SK-N-SH (cell line): ENCODE measurements at regions not wholly inside any gene's neighbourhood (a gene's known extent, or its start where the extent isn't known, plus 50 kb on each side); places are given as distances from the start of the nearest gene placed in this dataset.

Experiments
- CTCF ChIA-PET: fragments of 300-600, 350-600 bp; formaldehyde crosslinking; extraction: SDS; loops from one replicate; lab custom pipeline; 2021; lab: Yijun Ruan, JAX
- POLR2A ChIA-PET: fragments of 350-600 bp; sonication (Branson Sonifier 250); formaldehyde crosslinking; extraction: SDS; loops from one replicate; lab custom pipeline; 2020; ENCODE audit warnings: antibody characterized with exemption, inconsistent platforms; lab: Yijun Ruan, JAX
- DNase-seq: peaks from one replicate; pipeline ENCODE4 v3.0.0; 2012
- H2AFZ ChIP-seq: fragments of 200-600 bp; sonication (generic); 2 replicates; pipeline ENCODE4 v1.8.1; 2016; ENCODE audit warnings: antibody characterized with exemption, mild to moderate bottlenecking, low read depth
- H3F3A ChIP-seq: fragments of 200-600 bp; sonication (generic); replicated peaks from 2 replicates; pipeline ENCODE3; 2016; ENCODE audit warnings: antibody characterized with exemption, mild to moderate bottlenecking; ENCODE audit not compliant: insufficient read depth
- H3K27ac ChIP-seq, 2 experiments: fragments of 200-500 bp in 1 of 2; fragments of 200-600 bp in 1 of 2; sonication (Bioruptor generic) in 1 of 2; sonication (generic), shearing (Covaris generic) in 1 of 2; 2 replicates each; pipeline versions ENCODE4 v1.5.1 to v1.6.1; 2014 to 2016; ENCODE audit warnings: low read depth in 2 of 2, inconsistent platforms in 1 of 2, low read length in 1 of 2, mild to moderate bottlenecking in 1 of 2, mixed read lengths in 1 of 2
- H3K27me3 ChIP-seq: fragments of 200-600 bp; sonication (generic), shearing (Covaris generic); 2 replicates; pipeline ENCODE4 v1.6.1; 2016; ENCODE audit warnings: mixed run types; ENCODE audit not compliant: insufficient read depth
- H3K36me3 ChIP-seq, 2 experiments: fragments of 200-500 bp in 1 of 2; fragments of 200-600 bp in 1 of 2; sonication (Bioruptor generic) in 1 of 2; sonication (generic) in 1 of 2; replicated peaks in 1 of 2; 2 replicates each; pipeline versions ENCODE3 to v1.5.1; 2014 to 2016; ENCODE audit warnings: low read length in 1 of 2, mild to moderate bottlenecking in 1 of 2; ENCODE audit not compliant: insufficient read depth in 2 of 2, control insufficient read depth in 1 of 2
- H3K4me1 ChIP-seq, 2 experiments: fragments of 200-500 bp in 1 of 2; fragments of 200-600 bp in 1 of 2; sonication (Bioruptor generic) in 1 of 2; sonication (generic), shearing (Covaris generic) in 1 of 2; 2 replicates each; pipeline versions ENCODE4 v1.5.1 to v1.6.1; 2014 to 2016; ENCODE audit warnings: low read depth in 1 of 2, low read length in 1 of 2, mixed run types in 1 of 2; ENCODE audit not compliant: insufficient read depth in 2 of 2, control insufficient read depth in 1 of 2
- H3K4me2 ChIP-seq: fragments of 200-600 bp; sonication (generic), shearing (Covaris generic); 2 replicates; pipeline ENCODE4 v1.6.1; 2017; ENCODE audit warnings: mixed run types
- H3K4me3 ChIP-seq, 2 experiments: fragments of 200-500 bp in 1 of 2; fragments of 200-600 bp in 1 of 2; sonication (Bioruptor generic) in 1 of 2; sonication (generic), shearing (Covaris generic) in 1 of 2; 2 replicates each; pipeline versions ENCODE4 v1.5.1 to v1.8.1; 2014 to 2016; ENCODE audit warnings: low read depth in 2 of 2, inconsistent platforms in 1 of 2, low read length in 1 of 2, mild to moderate bottlenecking in 1 of 2, mixed read lengths in 1 of 2, moderate library complexity in 1 of 2
- H3K79me2 ChIP-seq: fragments of 200-600 bp; sonication (generic); 2 replicates; pipeline ENCODE4 v1.8.1; 2017; ENCODE audit warnings: mild to moderate bottlenecking; ENCODE audit not compliant: insufficient read depth
- H3K9ac ChIP-seq: fragments of 200-600 bp; sonication (generic); 2 replicates; pipeline ENCODE4 v1.6.1; 2017; ENCODE audit warnings: mixed run types
- H3K9me2 ChIP-seq: fragments of 200-600 bp; sonication (generic); 2 replicates; pipeline ENCODE4 v1.6.1; 2017; ENCODE audit warnings: mixed run types
- H3K9me3 ChIP-seq: fragments of 200-600 bp; sonication (generic); 2 replicates; pipeline ENCODE4 v1.6.1; 2017; ENCODE audit warnings: mixed run types, mild to moderate bottlenecking, moderate library complexity
- H4K20me1 ChIP-seq: fragments of 200-600 bp; sonication (generic); 2 replicates; pipeline ENCODE4 v1.6.1; 2017; ENCODE audit warnings: mild to moderate bottlenecking, mixed run types; ENCODE audit not compliant: insufficient read depth
- ELF1 ChIP-seq: IDR thresholded peaks from 2 replicates; pipeline ENCODE4 v1.4.0; 2012
- FOSL2 ChIP-seq: IDR thresholded peaks from 2 replicates; pipeline ENCODE4 v1.4.0; 2012; ENCODE audit warnings: low read depth, mild to moderate bottlenecking, moderate library complexity, borderline replicate concordance
- FOXJ3 ChIP-seq: sonication (generic); formaldehyde crosslinking; IDR thresholded peaks from 2 replicates; pipeline ENCODE4 v1.5.1; 2020; ENCODE audit warnings: mild to moderate bottlenecking, missing genetic modification reagents
- FOXM1 ChIP-seq: IDR thresholded peaks from 2 replicates; pipeline ENCODE4 v1.4.0; 2012; ENCODE audit warnings: low read depth, mild to moderate bottlenecking
- GABPA ChIP-seq: IDR thresholded peaks from 2 replicates; pipeline ENCODE4 v1.4.0; 2012; ENCODE audit warnings: low read depth, mild to moderate bottlenecking
- IRF3 ChIP-seq: fragments of 150-350 bp; IDR thresholded peaks from 2 replicates; pipeline ENCODE4 v1.6.1; 2016; ENCODE audit warnings: mild to moderate bottlenecking, low read depth, low read length
- JUND ChIP-seq: IDR thresholded peaks from 2 replicates; pipeline ENCODE4 v1.4.0; 2012
- MEF2A ChIP-seq: IDR thresholded peaks from 2 replicates; pipeline ENCODE4 v1.4.0; 2012; ENCODE audit warnings: low read depth, borderline replicate concordance
- MXI1 ChIP-seq: IDR thresholded peaks from 2 replicates; pipeline ENCODE4 v1.6.1; 2012; ENCODE audit warnings: mild to moderate bottlenecking, low read depth, low read length, improper control_type of control experiment
- NFIC ChIP-seq: IDR thresholded peaks from 2 replicates; pipeline ENCODE4 v1.4.0; 2012; ENCODE audit warnings: borderline replicate concordance
- NRF1 ChIP-seq: IDR thresholded peaks from 2 replicates; pipeline ENCODE4 v1.6.1; 2012; ENCODE audit warnings: low read depth, mild to moderate bottlenecking, low read length
- POLR2AphosphoS5 ChIP-seq: IDR thresholded peaks from 2 replicates; pipeline ENCODE4 v1.6.1; 2012; ENCODE audit warnings: low read depth, low read length
- RCOR1 ChIP-seq: fragments of 150-350 bp; IDR thresholded peaks from 2 replicates; pipeline ENCODE4 v1.6.1; 2017; ENCODE audit warnings: antibody characterized with exemption, low read length
- RFX5 ChIP-seq: IDR thresholded peaks from 2 replicates; pipeline ENCODE4 v1.6.1; 2012; ENCODE audit warnings: mild to moderate bottlenecking, improper control_type of control experiment, low read length
- TAF1 ChIP-seq: IDR thresholded peaks from 2 replicates; pipeline ENCODE4 v1.6.1; 2012; ENCODE audit warnings: low read depth, mild to moderate bottlenecking, low read length, moderate library complexity, borderline replicate concordance
- TCF12 ChIP-seq: IDR thresholded peaks from 2 replicates; pipeline ENCODE4 v1.4.0; 2012
- USF1 ChIP-seq: IDR thresholded peaks from 2 replicates; pipeline ENCODE4 v1.4.0; 2012; ENCODE audit warnings: low read depth, borderline replicate concordance
- USF2 ChIP-seq: fragments of 150-350 bp; IDR thresholded peaks from 2 replicates; pipeline ENCODE4 v1.6.1; 2017; ENCODE audit warnings: antibody characterized with exemption, low read length, low read depth, borderline replicate concordance
- YY1 ChIP-seq: IDR thresholded peaks from 2 replicates; pipeline ENCODE4 v1.4.0; 2012; ENCODE audit warnings: low read depth, mild to moderate bottlenecking
- WGBS: methylation state at CpG from one replicate; pipeline ENCODE4 v1.1.6; 2017; ENCODE audit warnings: low lambda C conversion rate; 5-methylcytosine and 5-hydroxymethylcytosine counted together
- TF ChIP-seq, protein P1 (sequence below): IDR thresholded peaks from 2 replicates; pipeline ENCODE4; 2012
- TF ChIP-seq, protein P2 (sequence below): IDR thresholded peaks from 2 replicates; pipeline ENCODE4 v1.4.0; 2012; ENCODE audit warnings: low read depth, borderline replicate concordance

- ChIA-PET CTCF (interaction anchor here (0.6 to 1.2 kb wide), 3 partner anchors 11 to 324 kb away, joined by 4 to 6 read pairs (median 4); no protein-coding TSS in a partner anchor), POLR2A (interaction anchor here (0.6 to 1.3 kb wide), 3 partner anchors 157 to 188 kb away, joined by 3 to 6 read pairs (median 3); no protein-coding TSS in a partner anchor)
- peaks cover 10 to 42% of the 10 kb centered on the region in 2 experiments; a peak in 3 of 4 replicates for H3K4me1 ChIP-seq
- 85% methylated on average over 10 of the region's 11 CpGs for WGBS
- H3K27ac ChIP-seq = peak overlapping the region in 1 of 2 experiments; percentile 71; a peak in 2 of 4 replicates
- peak; percentile 30 for DNase-seq
- no peak overlapping the region for H3K9ac ChIP-seq
- H3K9me3 ChIP-seq = no peaks in the 10 kb centered on the region
- H2AFZ ChIP-seq = no peak overlapping the region
- H3K79me2 ChIP-seq = no peaks in the 10 kb centered on the region
- no peaks in the 10 kb centered on the region for H3K36me3 ChIP-seq
- TF ChIP-seq RFX5 (no peak), GABPA (no peak), RCOR1 (no peak), MXI1 (no peak), MEF2A (no peak), USF2 (no peak), NRF1 (no peak), NFIC (no peak)
- TF ChIP-seq, protein P1, sequence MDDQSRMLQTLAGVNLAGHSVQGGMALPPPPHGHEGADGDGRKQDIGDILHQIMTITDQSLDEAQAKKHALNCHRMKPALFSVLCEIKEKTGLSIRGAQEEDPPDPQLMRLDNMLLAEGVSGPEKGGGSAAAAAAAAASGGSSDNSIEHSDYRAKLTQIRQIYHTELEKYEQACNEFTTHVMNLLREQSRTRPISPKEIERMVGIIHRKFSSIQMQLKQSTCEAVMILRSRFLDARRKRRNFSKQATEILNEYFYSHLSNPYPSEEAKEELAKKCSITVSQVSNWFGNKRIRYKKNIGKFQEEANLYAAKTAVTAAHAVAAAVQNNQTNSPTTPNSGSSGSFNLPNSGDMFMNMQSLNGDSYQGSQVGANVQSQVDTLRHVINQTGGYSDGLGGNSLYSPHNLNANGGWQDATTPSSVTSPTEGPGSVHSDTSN = no peak
- no peaks in the 10 kb centered on the region for H3F3A ChIP-seq
- H3K4me3 ChIP-seq = no peak overlapping the region
- H4K20me1 ChIP-seq = no peaks in the 10 kb centered on the region
- no peaks in the 10 kb centered on the region; the same call in 1 of the 2 replicates for H3K27me3 ChIP-seq
- no peak overlapping the region for H3K4me2 ChIP-seq
- H3K9me2 ChIP-seq = no peaks in the 10 kb centered on the region
These were observed 212.8 kb upstream of the RAB4A start for GRCh38 chr1:229058111-229058561.

GRCh38 chr1:229058729-229059128, 212.2 kb upstream of the RAB4A start:
- H3K27me3 ChIP-seq = no peaks in the 10 kb centered on the region; the same call in 1 of the 2 replicates
- peak; percentile 81 for DNase-seq
- H2AFZ ChIP-seq = no peak overlapping the region; the same call in 1 of the 2 replicates
- CTCF ChIA-PET = interaction anchor here (0.6 to 1.2 kb wide), 3 partner anchors 10 to 324 kb away, joined by 4 to 6 read pairs (median 4); no protein-coding TSS in a partner anchor
- no peaks in the 10 kb centered on the region for H3K9me2 ChIP-seq
- H3K27ac ChIP-seq = peak overlapping the region in 1 of 2 experiments; percentile 71; a peak in 2 of 4 replicates
- 51% methylated on average over 9 of the region's 10 CpGs for WGBS
- H3K4me1 ChIP-seq = peaks cover 10 to 42% of the 10 kb centered on the region in 2 experiments; a peak in 3 of 4 replicates
- no peaks in the 10 kb centered on the region for H3K9me3 ChIP-seq
- H3K9ac ChIP-seq = no peak overlapping the region
- H3F3A ChIP-seq = no peaks in the 10 kb centered on the region
- no peak overlapping the region for H3K4me3 ChIP-seq
- no peaks in the 10 kb centered on the region for H3K79me2 ChIP-seq
- H4K20me1 ChIP-seq = no peaks in the 10 kb centered on the region
- no peaks in the 10 kb centered on the region for H3K36me3 ChIP-seq
- POLR2A ChIA-PET = interaction anchor here (0.6 to 1.3 kb wide), 3 partner anchors 158 to 188 kb away, joined by 3 to 6 read pairs (median 3); no protein-coding TSS in a partner anchor
- peak overlapping the region; percentile 32; the same call in 1 of the 2 replicates for H3K4me2 ChIP-seq
- TF ChIP-seq POLR2AphosphoS5 (no peak), RFX5 (no peak), IRF3 (no peak), FOXM1 (no peak), FOXJ3 (peak; percentile 46), YY1 (no peak), TAF1 (no peak), RCOR1 (peak; percentile 58; the same call in 1 of the 2 replicates), USF1 (no peak), JUND (no peak), TCF12 (peak; percentile 24; the same call in 1 of the 2 replicates), NRF1 (no peak), ELF1 (no peak), MXI1 (peak; percentile 92), FOSL2 (no peak)
- TF ChIP-seq, protein P2, sequence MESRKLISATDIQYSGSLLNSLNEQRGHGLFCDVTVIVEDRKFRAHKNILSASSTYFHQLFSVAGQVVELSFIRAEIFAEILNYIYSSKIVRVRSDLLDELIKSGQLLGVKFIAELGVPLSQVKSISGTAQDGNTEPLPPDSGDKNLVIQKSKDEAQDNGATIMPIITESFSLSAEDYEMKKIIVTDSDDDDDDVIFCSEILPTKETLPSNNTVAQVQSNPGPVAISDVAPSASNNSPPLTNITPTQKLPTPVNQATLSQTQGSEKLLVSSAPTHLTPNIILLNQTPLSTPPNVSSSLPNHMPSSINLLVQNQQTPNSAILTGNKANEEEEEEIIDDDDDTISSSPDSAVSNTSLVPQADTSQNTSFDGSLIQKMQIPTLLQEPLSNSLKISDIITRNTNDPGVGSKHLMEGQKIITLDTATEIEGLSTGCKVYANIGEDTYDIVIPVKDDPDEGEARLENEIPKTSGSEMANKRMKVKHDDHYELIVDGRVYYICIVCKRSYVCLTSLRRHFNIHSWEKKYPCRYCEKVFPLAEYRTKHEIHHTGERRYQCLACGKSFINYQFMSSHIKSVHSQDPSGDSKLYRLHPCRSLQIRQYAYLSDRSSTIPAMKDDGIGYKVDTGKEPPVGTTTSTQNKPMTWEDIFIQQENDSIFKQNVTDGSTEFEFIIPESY = no peak
- TF ChIP-seq, protein P1 = no peak
